LNCAP (cell line): ENCODE measurements at regions not wholly inside any gene's neighbourhood (a gene's known extent, or its start where the extent isn't known, plus 50 kb on each side); places are given as distances from the start of the nearest gene placed in this dataset.

Experiments
- CTCF ChIP-seq: fragments of 450-650 bp; IDR thresholded peaks from 2 replicates; pipeline ENCODE4 v1.5.1; 2017; ENCODE audit warnings: mild to moderate bottlenecking

GRCh38 chr15:58381697-58382096, 50.1 kb upstream of the LIPC start:
- no peak for TF ChIP-seq CTCF
